ENCODE measurements at regions not wholly inside any gene's neighbourhood (a gene's known extent, or its start where the extent isn't known, plus 50 kb on each side); places are given as distances from the start of the nearest gene placed in this dataset.

DNA sequence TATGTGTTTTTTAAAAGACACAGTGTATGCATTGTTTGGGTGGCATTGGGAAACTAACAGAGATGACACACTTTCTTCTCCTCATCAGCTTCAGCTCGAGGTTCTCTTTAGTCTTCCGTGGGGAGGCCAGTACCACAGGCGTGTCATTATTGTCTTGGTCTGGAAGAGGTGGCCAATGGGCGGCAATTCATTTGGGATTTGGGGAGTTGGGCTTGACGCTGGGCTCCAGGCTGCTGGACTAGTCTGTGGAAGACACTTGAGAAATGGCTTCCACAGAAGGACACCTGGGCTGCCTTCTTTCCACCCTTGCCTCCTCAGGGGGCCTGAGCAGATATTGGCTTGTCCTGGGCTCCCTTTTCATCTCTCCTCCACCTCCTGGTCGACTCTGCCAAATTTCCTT is 192.2 kb downstream of the SH2D4B start:
- no peak overlapping the region for H4K91ac ChIP-seq (ENCODE audit: low read depth, low read length)
- no peak overlapping the region for H2AFZ ChIP-seq (ENCODE audit: insufficient read depth, low read length, poor library complexity)
- no peak overlapping the region for H3K14ac ChIP-seq (ENCODE audit: low read length)
- no peak overlapping the region for H3K18ac ChIP-seq (ENCODE audit: low read length)
- no peaks in the 10 kb centered on the region for H3K79me2 ChIP-seq (ENCODE audit: control insufficient read depth, insufficient read depth, low read length, poor library complexity)
- no peak overlapping the region for H4K8ac ChIP-seq (ENCODE audit: low read depth, low read length)
- WGBS (ENCODE audit: extremely low coverage, insufficient coverage, insufficient read length), result no CpG with 5 or more reads among the region's 6 CpGs
- H3K23ac ChIP-seq (ENCODE audit: low read length), result no peak overlapping the region
- no peaks in the 10 kb centered on the region for H3K9me3 ChIP-seq (ENCODE audit: insufficient read depth, low read depth, low read length)
- H2BK12ac ChIP-seq (ENCODE audit: low read length), result no peak overlapping the region
- H3K27me3 ChIP-seq (ENCODE audit: insufficient read depth, low read length), result no peaks in the 10 kb centered on the region
- H3K9ac ChIP-seq (ENCODE audit: low read length), result no peak overlapping the region
- no peaks in the 10 kb centered on the region for H3K36me3 ChIP-seq (ENCODE audit: control insufficient read depth in 1 of 2, insufficient read depth in 2 of 2, low read length in 2 of 2)
- no peak overlapping the region for H4K12ac ChIP-seq (ENCODE audit: low read depth, low read length)
- no peak for DNase-seq
- no peaks in the 10 kb centered on the region for H3K79me1 ChIP-seq (ENCODE audit: low read length)
- no peak overlapping the region for H2BK120ac ChIP-seq (ENCODE audit: insufficient read depth, low read length, poor library complexity)
- H3K4me1 ChIP-seq (ENCODE audit: control insufficient read depth in 1 of 2, insufficient read depth in 2 of 2, low read length in 2 of 2), result no peaks in the 10 kb centered on the region
- H3K4me2 ChIP-seq (ENCODE audit: low read length), result no peak overlapping the region
- H3K4me3 ChIP-seq (ENCODE audit: low read depth, low read length), result no peak overlapping the region
- no peak overlapping the region for H3K4ac ChIP-seq (ENCODE audit: low read depth, low read length)
- no peak overlapping the region for H2BK5ac ChIP-seq (ENCODE audit: low read depth, low read length, poor library complexity)
- no peak overlapping the region for H2AK5ac ChIP-seq (ENCODE audit: low read length)
- no peak overlapping the region for H3K27ac ChIP-seq (ENCODE audit: low read depth, low read length)

DNA sequence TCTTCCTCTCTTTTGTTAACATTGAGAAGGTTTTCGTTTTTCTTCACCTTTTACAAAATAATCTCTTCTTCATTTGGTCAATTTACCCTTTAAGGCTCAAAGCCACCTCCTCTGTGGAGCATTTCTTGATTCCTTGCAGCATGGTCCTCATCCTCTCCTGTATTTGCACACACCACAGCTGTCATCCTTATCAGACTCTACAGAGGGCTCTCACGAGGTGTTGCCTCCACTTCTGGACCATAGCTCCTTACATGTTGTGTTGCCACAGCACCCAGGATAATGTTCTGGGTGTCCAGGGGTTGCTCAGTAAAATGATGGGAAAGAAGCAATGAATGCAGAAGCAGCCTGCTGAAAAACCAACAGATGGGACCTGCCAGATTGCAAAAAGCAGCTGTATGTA is 192.8 kb downstream of the SH2D4B start:
- no peak overlapping the region for H2BK5ac ChIP-seq (ENCODE audit: low read depth, low read length, poor library complexity)
- H3K23ac ChIP-seq (ENCODE audit: low read length), result no peak overlapping the region
- H3K4me1 ChIP-seq (ENCODE audit: control insufficient read depth in 1 of 2, insufficient read depth in 2 of 2, low read length in 2 of 2), result no peaks in the 10 kb centered on the region
- H3K27ac ChIP-seq (ENCODE audit: low read depth, low read length), result no peak overlapping the region
- H2AFZ ChIP-seq (ENCODE audit: insufficient read depth, low read length, poor library complexity), result no peak overlapping the region
- H3K4me3 ChIP-seq (ENCODE audit: low read depth, low read length), result no peak overlapping the region
- H2BK120ac ChIP-seq (ENCODE audit: insufficient read depth, low read length, poor library complexity), result no peak overlapping the region
- no peaks in the 10 kb centered on the region for H3K79me2 ChIP-seq (ENCODE audit: control insufficient read depth, insufficient read depth, low read length, poor library complexity)
- H3K18ac ChIP-seq (ENCODE audit: low read length), result no peak overlapping the region
- H3K4ac ChIP-seq (ENCODE audit: low read depth, low read length), result no peak overlapping the region
- no peaks in the 10 kb centered on the region for H3K27me3 ChIP-seq (ENCODE audit: insufficient read depth, low read length)
- no peaks in the 10 kb centered on the region for H3K9me3 ChIP-seq (ENCODE audit: insufficient read depth, low read depth, low read length)
- H2AK5ac ChIP-seq (ENCODE audit: low read length), result no peak overlapping the region
- no peak overlapping the region for H4K12ac ChIP-seq (ENCODE audit: low read depth, low read length)
- no peak overlapping the region for H3K4me2 ChIP-seq (ENCODE audit: low read length)
- no peak overlapping the region for H4K8ac ChIP-seq (ENCODE audit: low read depth, low read length)
- DNase-seq, result no peak
- no peaks in the 10 kb centered on the region for H3K36me3 ChIP-seq (ENCODE audit: control insufficient read depth in 1 of 2, insufficient read depth in 2 of 2, low read length in 2 of 2)
- no peak overlapping the region for H3K14ac ChIP-seq (ENCODE audit: low read length)
- no peaks in the 10 kb centered on the region for H3K79me1 ChIP-seq (ENCODE audit: low read length)
- no peak overlapping the region for H3K9ac ChIP-seq (ENCODE audit: low read length)
- no peak overlapping the region for H2BK12ac ChIP-seq (ENCODE audit: low read length)
- H4K91ac ChIP-seq (ENCODE audit: low read depth, low read length), result no peak overlapping the region
- WGBS (ENCODE audit: extremely low coverage, insufficient coverage, insufficient read length), result no CpG with 5 or more reads among the region's 2 CpGs

DNA sequence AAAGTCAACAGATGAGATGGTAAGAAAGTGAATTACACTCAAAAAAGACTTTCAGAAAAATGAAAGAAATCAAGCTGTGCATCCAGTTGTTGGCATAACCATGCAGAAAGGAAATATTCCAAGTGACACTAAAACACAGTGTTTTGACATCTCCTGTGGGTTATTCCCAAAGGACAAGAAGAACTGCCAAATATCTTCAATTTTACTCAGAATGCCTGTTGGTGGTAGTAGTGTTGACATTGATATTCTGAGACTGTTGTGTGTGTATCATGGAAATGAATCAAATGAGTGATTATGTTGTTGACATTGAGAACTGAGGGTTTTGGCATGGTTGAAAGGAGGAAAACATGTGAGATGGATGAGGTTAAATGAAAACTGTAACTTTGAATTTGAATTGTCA is 196.9 kb downstream of the SH2D4B start:
- H3K9ac ChIP-seq (ENCODE audit: low read length), result no peak overlapping the region
- no peak overlapping the region for H2BK12ac ChIP-seq (ENCODE audit: low read length)
- H3K79me1 ChIP-seq (ENCODE audit: low read length), result no peaks in the 10 kb centered on the region
- H4K12ac ChIP-seq (ENCODE audit: low read depth, low read length), result no peak overlapping the region
- H3K79me2 ChIP-seq (ENCODE audit: control insufficient read depth, insufficient read depth, low read length, poor library complexity), result no peaks in the 10 kb centered on the region
- H3K18ac ChIP-seq (ENCODE audit: low read length), result no peak overlapping the region
- no peak overlapping the region for H2BK120ac ChIP-seq (ENCODE audit: insufficient read depth, low read length, poor library complexity)
- DNase-seq, result no peak
- H3K4ac ChIP-seq (ENCODE audit: low read depth, low read length), result no peak overlapping the region
- H4K8ac ChIP-seq (ENCODE audit: low read depth, low read length), result no peak overlapping the region
- no peak overlapping the region for H2AK5ac ChIP-seq (ENCODE audit: low read length)
- no peak overlapping the region for H2BK5ac ChIP-seq (ENCODE audit: low read depth, low read length, poor library complexity)
- no peak overlapping the region for H3K4me2 ChIP-seq (ENCODE audit: low read length)
- H3K27ac ChIP-seq (ENCODE audit: low read depth, low read length), result no peak overlapping the region
- H4K91ac ChIP-seq (ENCODE audit: low read depth, low read length), result no peak overlapping the region
- no peaks in the 10 kb centered on the region for H3K27me3 ChIP-seq (ENCODE audit: insufficient read depth, low read length)
- no peak overlapping the region for H3K14ac ChIP-seq (ENCODE audit: low read length)
- H2AFZ ChIP-seq (ENCODE audit: insufficient read depth, low read length, poor library complexity), result no peak overlapping the region
- no peaks in the 10 kb centered on the region for H3K4me1 ChIP-seq (ENCODE audit: control insufficient read depth in 1 of 2, insufficient read depth in 2 of 2, low read length in 2 of 2)
- no peak overlapping the region for H3K23ac ChIP-seq (ENCODE audit: low read length)
- H3K36me3 ChIP-seq (ENCODE audit: control insufficient read depth in 1 of 2, insufficient read depth in 2 of 2, low read length in 2 of 2), result no peaks in the 10 kb centered on the region
- no peaks in the 10 kb centered on the region for H3K9me3 ChIP-seq (ENCODE audit: insufficient read depth, low read depth, low read length)
- no peak overlapping the region for H3K4me3 ChIP-seq (ENCODE audit: low read depth, low read length)

DNA sequence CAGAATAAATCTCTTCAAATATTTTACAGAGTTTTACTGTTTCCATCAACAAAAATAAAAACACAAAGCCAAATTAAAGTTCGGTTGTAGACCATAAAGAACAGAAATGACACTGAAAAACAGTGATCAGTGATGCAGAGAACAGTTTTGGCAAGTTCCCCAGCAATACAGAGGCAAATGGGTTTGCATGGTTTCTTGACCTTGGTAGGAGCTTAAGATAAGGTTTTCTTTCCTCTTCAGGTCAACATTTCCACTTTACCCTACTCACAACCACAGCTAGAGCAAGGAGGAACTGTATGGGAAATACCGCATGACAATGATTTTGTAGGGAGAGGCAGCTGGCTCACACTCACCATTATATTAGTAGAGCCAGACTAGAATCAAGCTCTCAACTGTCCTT is 199.5 kb downstream of the SH2D4B start:
- Histone ChIP-seq H4K12ac (ENCODE audit: low read depth, low read length) (no peak overlapping the region), H3K4me1 (ENCODE audit: control insufficient read depth in 1 of 2, insufficient read depth in 2 of 2, low read length in 2 of 2) (no peaks in the 10 kb centered on the region), H3K27ac (ENCODE audit: low read depth, low read length) (no peak overlapping the region), H3K14ac (ENCODE audit: low read length) (no peak overlapping the region), H3K4me3 (ENCODE audit: low read depth, low read length) (no peak overlapping the region), H3K9me3 (ENCODE audit: insufficient read depth, low read depth, low read length) (no peaks in the 10 kb centered on the region), H3K79me2 (ENCODE audit: control insufficient read depth, insufficient read depth, low read length, poor library complexity) (no peaks in the 10 kb centered on the region), H2AK5ac (ENCODE audit: low read length) (no peak overlapping the region), H3K79me1 (ENCODE audit: low read length) (no peaks in the 10 kb centered on the region), H3K4me2 (ENCODE audit: low read length) (no peak overlapping the region), H2BK120ac (ENCODE audit: insufficient read depth, low read length, poor library complexity) (no peak overlapping the region), H3K4ac (ENCODE audit: low read depth, low read length) (no peak overlapping the region), H4K8ac (ENCODE audit: low read depth, low read length) (no peak overlapping the region), H2BK5ac (ENCODE audit: low read depth, low read length, poor library complexity) (no peak overlapping the region), H3K18ac (ENCODE audit: low read length) (no peak overlapping the region), H3K36me3 (ENCODE audit: control insufficient read depth in 1 of 2, insufficient read depth in 2 of 2, low read length in 2 of 2) (no peaks in the 10 kb centered on the region), H2BK12ac (ENCODE audit: low read length) (no peak overlapping the region), H3K23ac (ENCODE audit: low read length) (no peak overlapping the region), H3K9ac (ENCODE audit: low read length) (no peak overlapping the region), H2AFZ (ENCODE audit: insufficient read depth, low read length, poor library complexity) (no peak overlapping the region), H3K27me3 (ENCODE audit: insufficient read depth, low read length) (no peaks in the 10 kb centered on the region), H4K91ac (ENCODE audit: low read depth, low read length) (no peak overlapping the region)
- DNase-seq, result no peak
- no CpG with 5 or more reads among the region's 2 CpGs for WGBS (ENCODE audit: extremely low coverage, insufficient coverage, insufficient read length)

DNA sequence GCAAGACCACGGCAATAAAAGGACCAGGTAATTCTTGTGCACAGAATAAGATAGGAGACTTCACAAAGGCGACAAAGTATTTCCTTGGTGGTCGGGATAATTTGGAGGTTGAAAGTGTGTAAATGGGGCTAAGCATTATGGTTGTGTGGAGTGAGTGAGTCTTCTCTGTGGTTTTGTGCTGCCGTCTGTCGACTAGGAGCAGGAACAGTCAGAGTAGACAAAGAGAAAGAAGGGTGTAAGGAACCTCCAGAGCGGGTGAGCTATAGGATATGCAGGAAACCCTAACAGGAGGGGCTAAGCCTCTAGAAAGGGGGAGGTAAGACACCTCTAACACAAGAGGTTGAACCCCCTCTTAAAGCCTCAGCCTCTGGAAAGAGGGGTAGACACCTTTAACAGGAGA is 201.6 kb downstream of the SH2D4B start:
- Histone ChIP-seq H3K18ac (ENCODE audit: low read length) (no peak overlapping the region), H3K9ac (ENCODE audit: low read length) (no peak overlapping the region), H4K12ac (ENCODE audit: low read depth, low read length) (no peak overlapping the region), H2BK12ac (ENCODE audit: low read length) (no peak overlapping the region), H3K4ac (ENCODE audit: low read depth, low read length) (no peak overlapping the region), H3K27ac (ENCODE audit: low read depth, low read length) (no peak overlapping the region), H3K4me3 (ENCODE audit: low read depth, low read length) (no peak overlapping the region), H3K4me1 (ENCODE audit: control insufficient read depth in 1 of 2, insufficient read depth in 2 of 2, low read length in 2 of 2) (no peaks in the 10 kb centered on the region), H4K8ac (ENCODE audit: low read depth, low read length) (no peak overlapping the region), H3K27me3 (ENCODE audit: insufficient read depth, low read length) (no peaks in the 10 kb centered on the region), H3K79me1 (ENCODE audit: low read length) (no peaks in the 10 kb centered on the region), H3K79me2 (ENCODE audit: control insufficient read depth, insufficient read depth, low read length, poor library complexity) (no peaks in the 10 kb centered on the region), H3K9me3 (ENCODE audit: insufficient read depth, low read depth, low read length) (no peaks in the 10 kb centered on the region), H2AK5ac (ENCODE audit: low read length) (no peak overlapping the region), H2BK120ac (ENCODE audit: insufficient read depth, low read length, poor library complexity) (no peak overlapping the region), H3K14ac (ENCODE audit: low read length) (no peak overlapping the region), H4K91ac (ENCODE audit: low read depth, low read length) (no peak overlapping the region), H3K36me3 (ENCODE audit: control insufficient read depth in 1 of 2, insufficient read depth in 2 of 2, low read length in 2 of 2) (no peaks in the 10 kb centered on the region), H2BK5ac (ENCODE audit: low read depth, low read length, poor library complexity) (no peak overlapping the region), H3K4me2 (ENCODE audit: low read length) (no peak overlapping the region), H2AFZ (ENCODE audit: insufficient read depth, low read length, poor library complexity) (no peak overlapping the region), H3K23ac (ENCODE audit: low read length) (no peak overlapping the region)
- no peak for DNase-seq
- no CpG with 5 or more reads among the region's 6 CpGs for WGBS (ENCODE audit: extremely low coverage, insufficient coverage, insufficient read length)

All from trophoblast cell (in vitro differentiated cells and primary cell).